B cell (primary cell): ENCODE measurements at regions not wholly inside any gene's neighbourhood (a gene's known extent, or its start where the extent isn't known, plus 50 kb on each side); places are given as distances from the start of the nearest gene placed in this dataset.

Source experiments
- ATAC-seq: fragments of 200-7000 bp; cut with Tn5 transposase; one replicate; pipeline ENCODE4 v1.10.0; 2021; ENCODE audit warnings: low read depth, mild to moderate bottlenecking, moderate number of reproducible peaks, moderate library complexity
- CTCF ChIA-PET: fragments of 350-600 bp; sonication (Branson Sonifier 250); formaldehyde crosslinking; loops from one replicate; lab custom pipeline; 2021; ENCODE audit warnings: antibody characterized with exemption, inconsistent platforms; lab: Charles Lee
- POLR2A ChIA-PET: fragments of 350-600 bp; sonication (Branson Sonifier 250); formaldehyde crosslinking; loops from one replicate; lab custom pipeline; 2021; ENCODE audit warnings: antibody characterized with exemption; lab: Charles Lee
- DNase-seq: peaks from one replicate; pipeline ENCODE4 v3.0.0; 2013
- H2AFZ ChIP-seq: 2 replicates; pipeline ENCODE4 v1.6.1; 2012; ENCODE audit warnings: mild to moderate bottlenecking, low read depth, low read length; ENCODE audit not compliant: insufficient read depth, poor library complexity, severe bottlenecking
- H3K27ac ChIP-seq, 2 donors: 1 replicate in 1 of 2; 2 replicates in 1 of 2; pipeline ENCODE4 v1.5.1; 2012 to 2013; ENCODE audit warnings: low read length in 2 of 2, mild to moderate bottlenecking in 2 of 2, moderate library complexity in 1 of 2
- H3K27me3 ChIP-seq, 4 experiments: fragments of 200-600 bp in 1 of 4; sonication (generic) in 1 of 4; replicated peaks in 1 of 4; 1 replicate in 2 of 4; 2 replicates in 2 of 4; pipeline versions ENCODE4 v1.6.1 to v1.7.0; 2013 to 2016; ENCODE audit warnings: low read length in 3 of 4, mild to moderate bottlenecking in 2 of 4, mixed read lengths in 1 of 4, moderate library complexity in 1 of 4; ENCODE audit not compliant: insufficient read depth in 4 of 4, control insufficient read depth in 3 of 4; ENCODE audit errors: control extremely low read depth in 1 of 4
- H3K36me3 ChIP-seq, 2 experiments: replicated peaks in 1 of 2; 1 replicate in 1 of 2; 2 replicates in 1 of 2; pipeline versions ENCODE4 v1.6.1 to v1.7.1; 2013; ENCODE audit warnings: low read length in 1 of 2; ENCODE audit not compliant: insufficient read depth in 2 of 2, control insufficient read depth in 1 of 2; ENCODE audit errors: control extremely low read depth in 1 of 2, extremely low read depth in 1 of 2
- H3K4me1 ChIP-seq, 2 donors: fragments of 200-600 bp in 1 of 2; sonication (generic) in 1 of 2; 1 replicate in 1 of 2; 2 replicates in 1 of 2; pipeline versions ENCODE4 v1.5.1 to v1.6.1; 2013 to 2017; ENCODE audit warnings: low read length in 2 of 2; ENCODE audit not compliant: control insufficient read depth in 2 of 2, insufficient read depth in 2 of 2
- H3K4me2 ChIP-seq: replicated peaks from 2 replicates; pipeline ENCODE3; 2012; ENCODE audit warnings: mild to moderate bottlenecking, low read depth, low read length; ENCODE audit not compliant: poor library complexity, severe bottlenecking
- H3K4me3 ChIP-seq, 5 experiments: fragments of 200-600 bp in 1 of 5; sonication (generic) in 1 of 5; 1 replicate in 3 of 5; 2 replicates in 2 of 5; pipeline versions ENCODE4 v1.5.1 to v1.7.0; 2011 to 2016; ENCODE audit warnings: low read length in 4 of 5, mild to moderate bottlenecking in 4 of 5, low read depth in 2 of 5, control low read depth in 1 of 5, moderate library complexity in 1 of 5; ENCODE audit not compliant: insufficient read depth in 1 of 5; ENCODE audit errors: control extremely low read depth in 1 of 5, extremely low read depth in 1 of 5
- H3K79me2 ChIP-seq: fragments of 200-600 bp; sonication (generic); one replicate; pipeline ENCODE4 v1.6.0; 2016; ENCODE audit warnings: low read length; ENCODE audit not compliant: control insufficient read depth, insufficient read depth
- H3K9ac ChIP-seq: fragments of 200-600 bp; sonication (generic); 2 replicates; pipeline ENCODE4 v1.6.1; 2017; ENCODE audit warnings: mild to moderate bottlenecking, low read length, moderate library complexity
- H3K9me3 ChIP-seq, 3 donors: one replicate each; pipeline versions ENCODE4 v1.6.1 to v1.7.1; 2013; ENCODE audit warnings: low read length in 2 of 3; ENCODE audit not compliant: control insufficient read depth in 2 of 3, insufficient read depth in 1 of 3; ENCODE audit errors: control extremely low read depth in 1 of 3
- H4K20me1 ChIP-seq: 2 replicates; pipeline ENCODE4 v1.6.0; 2012; ENCODE audit warnings: mild to moderate bottlenecking, low read length; ENCODE audit not compliant: insufficient read depth, control insufficient read depth, poor library complexity, severe bottlenecking
- H3K27ac Mint-ChIP-seq: one replicate; pipeline ENCODE4 v1.8.0; 2021; ENCODE audit warnings: mixed read lengths
- H3K27me3 Mint-ChIP-seq: one replicate; pipeline ENCODE4 v1.8.0; 2021; ENCODE audit warnings: mixed read lengths
- H3K4me1 Mint-ChIP-seq: one replicate; pipeline ENCODE4 v1.8.0; 2021; ENCODE audit warnings: mixed read lengths
- H3K4me3 Mint-ChIP-seq: one replicate; pipeline ENCODE4 v1.8.0; 2021; ENCODE audit warnings: mixed read lengths
- H3K9me3 Mint-ChIP-seq: one replicate; pipeline ENCODE4 v1.8.0; 2022; ENCODE audit warnings: mixed read lengths; ENCODE audit not compliant: insufficient read depth
- CTCF ChIP-seq: fragments of 200-600 bp; IDR thresholded peaks from one replicate; pipeline ENCODE4 v1.8.0; 2022; ENCODE audit warnings: antibody characterized with exemption, mild to moderate bottlenecking
- EZH2 ChIP-seq: IDR thresholded peaks from 2 replicates; pipeline ENCODE4 v1.6.1; 2012; ENCODE audit warnings: borderline replicate concordance, low read depth, mild to moderate bottlenecking, moderate library complexity, low read length; ENCODE audit not compliant: insufficient read depth, poor library complexity, severe bottlenecking
- WGBS: methylation state at CpG from one replicate; pipeline ENCODE4 v1.1.5; 2013; ENCODE audit warnings: missing lambda C conversion rate; ENCODE audit not compliant: insufficient coverage; 5-methylcytosine and 5-hydroxymethylcytosine counted together
- intact Hi-C: fragments of 100-400 bp; cut with micrococcal nuclease; formaldehyde crosslinking; loops from one replicate; pipeline ENCODE4 v1.10.0; 2022

- WGBS, result no CpG with 5 or more reads among the region's 1 CpG
- H3K4me3 Mint-ChIP-seq, result no peak overlapping the region
- intact Hi-C loops, result loop anchor here (5.0 kb wide), 1 partner anchor 577 kb away; the partner anchor contains the start of gene TLE3
These were observed 67.4 kb downstream of the RPLP1 start for GRCh38 chr15:69520067-69520466.

GRCh38 chr15:69522361-69522760 lies 69.7 kb downstream of the RPLP1 start:
- H3K27ac ChIP-seq, result no peak overlapping the region
- no peaks in the 10 kb centered on the region for H3K79me2 ChIP-seq
- ChIA-PET CTCF (interaction anchor here (1.1 to 1.5 kb wide), 3 partner anchors 943 to 966 kb away, joined by 3 to 4 read pairs (median 4); no protein-coding TSS in a partner anchor), POLR2A (no interaction called here)
- no peak overlapping the region for H3K4me2 ChIP-seq
- H3K36me3 ChIP-seq, result no peaks in the 10 kb centered on the region
- peaks cover 0 to 5% (median 0%) of the 10 kb centered on the region in 3 donors for H3K9me3 ChIP-seq
- peaks cover 0 to 13% (median 8%) of the 10 kb centered on the region in 4 experiments for H3K27me3 ChIP-seq
- H3K4me1 Mint-ChIP-seq, result no peaks in the 10 kb centered on the region
- no peak overlapping the region for H2AFZ ChIP-seq
- ATAC-seq, result no peak
- H3K4me3 Mint-ChIP-seq, result no peak overlapping the region
- no peak overlapping the region for H3K27ac Mint-ChIP-seq
- H3K27me3 Mint-ChIP-seq, result peaks cover 9% of the 10 kb centered on the region
- no CpG with 5 or more reads among the region's 2 CpGs for WGBS
- H4K20me1 ChIP-seq, result no peaks in the 10 kb centered on the region
- no peak for DNase-seq
- no peak overlapping the region for H3K9ac ChIP-seq
- no peaks in the 10 kb centered on the region for H3K9me3 Mint-ChIP-seq
- intact Hi-C loops, result loop anchor here (2.0 to 5.0 kb wide), 2 partner anchors 575 to 944 kb away; partner anchors contain the start of gene TLE3
- no peak overlapping the region for H3K4me3 ChIP-seq
- TF ChIP-seq EZH2, result no peak
- no peak for TF ChIP-seq CTCF
- no peaks in the 10 kb centered on the region for H3K4me1 ChIP-seq

More at GRCh38 chr15:69520067-69520466, 67.4 kb downstream of the RPLP1 start:
- no peak overlapping the region for H3K4me3 ChIP-seq
- ChIA-PET CTCF (interaction anchor here (1.1 kb wide), 1 partner anchor 1202 kb away, joined by 4 read pairs; no protein-coding TSS in a partner anchor), POLR2A (no interaction called here)
- H3K9ac ChIP-seq, result no peak overlapping the region
- no peaks in the 10 kb centered on the region for H3K4me1 ChIP-seq
- no peak overlapping the region for H2AFZ ChIP-seq
- H4K20me1 ChIP-seq, result no peaks in the 10 kb centered on the region
- DNase-seq, result no peak
- no peak for ATAC-seq
- no peak overlapping the region for H3K27ac ChIP-seq
- no peaks in the 10 kb centered on the region for H3K36me3 ChIP-seq
- Mint-ChIP-seq H3K27ac (no peak overlapping the region), H3K4me1 (no peaks in the 10 kb centered on the region), H3K27me3 (peaks cover 18% of the 10 kb centered on the region), H3K9me3 (peaks cover 3% of the 10 kb centered on the region)
- TF ChIP-seq EZH2 (no peak), CTCF (no peak)
- peaks cover 0 to 13% (median 8%) of the 10 kb centered on the region in 4 experiments for H3K27me3 ChIP-seq
- H3K4me2 ChIP-seq, result no peak overlapping the region
- H3K79me2 ChIP-seq, result no peaks in the 10 kb centered on the region
- H3K9me3 ChIP-seq, result no peaks in the 10 kb centered on the region
